ENCODE measurements at regions not wholly inside any gene's neighbourhood (a gene's known extent, or its start where the extent isn't known, plus 50 kb on each side); places are given as distances from the start of the nearest gene placed in this dataset.

- DNase-seq, result no peak
Measured at GRCh38 chr14:101110729-101111619, 207.5 kb upstream of the RTL1 start.

- no peak for DNase-seq
Measured at GRCh38 chr14:101111620-101112290, 208.2 kb upstream of the RTL1 start.

GRCh38 chr14:101112351-101113107 is 209.0 kb upstream of the RTL1 start:
- DNase-seq, result no peak

GRCh38 chr14:101113108-101113612 is 209.6 kb upstream of the RTL1 start:
- no peak for DNase-seq

- DNase-seq, result no peak
Measured at GRCh38 chr14:101113835-101114725, 210.6 kb upstream of the RTL1 start.

- no peak for DNase-seq
Measured at GRCh38 chr14:101114726-101115515, 211.4 kb upstream of the RTL1 start.

GRCh38 chr14:101115652-101116051 is 212.1 kb upstream of the RTL1 start:
- DNase-seq, result no peak

GRCh38 chr14:101116065-101116464 is 212.5 kb upstream of the RTL1 start:
- DNase-seq, result no peak

GRCh38 chr14:101116486-101117130 is 213.1 kb upstream of the RTL1 start:
- DNase-seq, result no peak

- no peak for DNase-seq
Measured at GRCh38 chr14:101117543-101117942, 214.0 kb upstream of the RTL1 start.

GRCh38 chr14:101118233-101118632 is 214.7 kb upstream of the RTL1 start:
- no peak for DNase-seq

- DNase-seq, result no peak
Measured at GRCh38 chr14:101118746-101119591, 215.4 kb upstream of the RTL1 start.

GRCh38 chr14:101119830-101120571 is 216.5 kb upstream of the RTL1 start:
- DNase-seq, result no peak

- DNase-seq, result no peak
Measured at GRCh38 chr14:101120641-101121507, 217.4 kb upstream of the RTL1 start.

GRCh38 chr14:101121508-101122139 is 218.1 kb upstream of the RTL1 start:
- DNase-seq, result no peak

- no peak for DNase-seq
Measured at GRCh38 chr14:101122237-101123141, 219.0 kb upstream of the RTL1 start.

Measured in activated CD4-positive, alpha-beta T cell treated with anti-CD3 and anti-CD28 coated beads, Interleukin-2, amount 50 U/mL, for 1 hour (primary cell).